IMR-90 (cell line): ENCODE measurements at regions not wholly inside any gene's neighbourhood (a gene's known extent, or its start where the extent isn't known, plus 50 kb on each side); places are given as distances from the start of the nearest gene placed in this dataset.

ENCODE experiments used
- ATAC-seq: fragments of 200-7000 bp; cut with Tn5 transposase; 2 replicates; pipeline ENCODE4 v1.9.1; 2020; ENCODE audit warnings: low read depth, mild to moderate bottlenecking, moderate library complexity
- BruUV-seq: library from RNA; stranded (reverse); fragments of 400-500 nt; replicated peaks from 2 replicates; lab custom pipeline; 2021; lab: Mats Ljungman, UMichigan
- CTCF ChIA-PET: fragments of 300-600 bp; formaldehyde crosslinking; extraction: SDS; loops from one replicate; lab custom pipeline; 2021; ENCODE audit warnings: antibody characterized with exemption; lab: Yijun Ruan, JAX
- POLR2A ChIA-PET: fragments of 300-600 bp; sonication (Branson Sonifier 250); formaldehyde crosslinking; loops from one replicate; lab custom pipeline; 2022; ENCODE audit warnings: antibody characterized with exemption; ENCODE audit not compliant: unreplicated experiment; lab: Charles Lee
- DNase-seq: peaks from one replicate; pipeline ENCODE4 v3.0.0; 2013
- H2AFZ ChIP-seq: replicated peaks from 2 replicates; pipeline ENCODE3; 2013; ENCODE audit warnings: low read length, mild to moderate bottlenecking; ENCODE audit not compliant: poor library complexity
- H2AK5ac ChIP-seq: 2 replicates; pipeline ENCODE4 v1.6.1; 2013; ENCODE audit warnings: low read depth, low read length, inconsistent platforms
- H2AK9ac ChIP-seq: replicated peaks from 2 replicates; pipeline ENCODE3; 2013; ENCODE audit warnings: mild to moderate bottlenecking, low read depth, low read length, moderate library complexity; ENCODE audit not compliant: poor library complexity
- H2BK120ac ChIP-seq: 2 replicates; pipeline ENCODE4 v1.6.1; 2013; ENCODE audit warnings: low read depth, low read length, inconsistent platforms
- H2BK15ac ChIP-seq: 3 replicates; pipeline ENCODE4 v1.6.1; 2013; ENCODE audit warnings: low read depth, low read length, inconsistent platforms
- H2BK20ac ChIP-seq: 2 replicates; pipeline ENCODE4 v1.6.1; 2013; ENCODE audit warnings: low read depth, mild to moderate bottlenecking, inconsistent platforms, low read length, moderate library complexity
- H2BK5ac ChIP-seq: 2 replicates; pipeline ENCODE4 v1.6.1; 2013; ENCODE audit warnings: mild to moderate bottlenecking, low read depth, low read length, inconsistent platforms; ENCODE audit not compliant: poor library complexity, severe bottlenecking
- H3K14ac ChIP-seq: replicated peaks from 2 replicates; pipeline ENCODE4 v1.6.1; 2013; ENCODE audit warnings: low read depth, low read length, inconsistent platforms
- H3K18ac ChIP-seq: 2 replicates; pipeline ENCODE4 v1.6.1; 2013; ENCODE audit warnings: low read depth, low read length, control low read depth
- H3K23ac ChIP-seq: 2 replicates; pipeline ENCODE4 v1.6.1; 2013; ENCODE audit warnings: low read depth, low read length, inconsistent platforms
- H3K27ac ChIP-seq: 2 replicates; pipeline ENCODE4 v1.5.1; 2013; ENCODE audit warnings: mild to moderate bottlenecking, control low read depth, low read length; ENCODE audit not compliant: insufficient read depth
- H3K27me3 ChIP-seq: 2 replicates; pipeline ENCODE4 v1.6.1; 2013; ENCODE audit warnings: low read length; ENCODE audit not compliant: control insufficient read depth, insufficient read depth
- H3K36me3 ChIP-seq: 2 replicates; pipeline ENCODE4 v1.6.1; 2013; ENCODE audit warnings: low read length, mixed read lengths; ENCODE audit not compliant: control insufficient read depth, insufficient read depth
- H3K4ac ChIP-seq: 2 replicates; pipeline ENCODE4 v1.6.1; 2013; ENCODE audit warnings: low read depth, low read length, inconsistent platforms
- H3K4me1 ChIP-seq: 2 replicates; pipeline ENCODE4 v1.6.1; 2013; ENCODE audit warnings: low read length, mixed read lengths; ENCODE audit not compliant: control insufficient read depth, insufficient read depth
- H3K4me2 ChIP-seq: 2 replicates; pipeline ENCODE4 v1.6.1; 2013; ENCODE audit warnings: low read depth, mild to moderate bottlenecking, control low read depth, low read length, moderate library complexity
- H3K4me3 ChIP-seq: 2 replicates; pipeline ENCODE4 v1.5.1; 2013; ENCODE audit warnings: low read depth, mild to moderate bottlenecking, control low read depth, low read length, moderate library complexity; ENCODE audit not compliant: insufficient read depth
- H3K56ac ChIP-seq: 2 replicates; pipeline ENCODE4 v1.6.1; 2013; ENCODE audit warnings: low read length, inconsistent platforms; ENCODE audit not compliant: insufficient read depth; ENCODE audit errors: extremely low read depth
- H3K79me1 ChIP-seq, 2 experiments: 2 replicates each; pipeline ENCODE4 v1.6.1; 2013; ENCODE audit warnings: low read length in 2 of 2, inconsistent platforms in 1 of 2, low read depth in 1 of 2
- H3K9ac ChIP-seq: 2 replicates; pipeline ENCODE4 v1.6.1; 2013; ENCODE audit warnings: low read depth, low read length, control low read depth
- H3K9me1 ChIP-seq: 2 replicates; pipeline ENCODE4 v1.6.1; 2013; ENCODE audit warnings: low read length, inconsistent platforms; ENCODE audit not compliant: insufficient read depth
- H3K9me3 ChIP-seq: 2 replicates; pipeline ENCODE4 v1.6.1; 2013; ENCODE audit warnings: low read length; ENCODE audit not compliant: control insufficient read depth, insufficient read depth
- H4K20me1 ChIP-seq: 2 replicates; pipeline ENCODE4 v1.6.1; 2013; ENCODE audit warnings: low read length, inconsistent platforms; ENCODE audit not compliant: insufficient read depth
- H4K5ac ChIP-seq: 2 replicates; pipeline ENCODE4 v1.6.1; 2013; ENCODE audit warnings: mild to moderate bottlenecking, low read depth, low read length, control low read depth
- H4K8ac ChIP-seq, 2 experiments: 2 replicates each; pipeline ENCODE4 v1.6.1; 2013; ENCODE audit warnings: low read depth in 2 of 2, low read length in 2 of 2, control low read depth in 1 of 2, inconsistent platforms in 1 of 2
- H4K91ac ChIP-seq: 2 replicates; pipeline ENCODE4 v1.6.1; 2013; ENCODE audit warnings: low read depth, low read length, inconsistent platforms; ENCODE audit not compliant: insufficient read depth
- BHLHE40 ChIP-seq: fragments of 150-350 bp; IDR thresholded peaks from 2 replicates; pipeline ENCODE4 v1.6.1; 2016; ENCODE audit warnings: mild to moderate bottlenecking, low read depth, low read length
- CHD1 ChIP-seq: IDR thresholded peaks from 2 replicates; pipeline ENCODE4 v1.6.1; 2012; ENCODE audit warnings: low read depth, low read length, improper control_type of control experiment
- MAFK ChIP-seq: IDR thresholded peaks from 2 replicates; pipeline ENCODE4 v1.6.1; 2012; ENCODE audit warnings: low read depth, low read length, improper control_type of control experiment
- MAZ ChIP-seq: IDR thresholded peaks from 2 replicates; pipeline ENCODE4 v1.6.1; 2012; ENCODE audit warnings: low read depth, mild to moderate bottlenecking, low read length, improper control_type of control experiment, moderate library complexity, borderline replicate concordance
- MXI1 ChIP-seq: IDR thresholded peaks from 2 replicates; pipeline ENCODE4 v1.6.1; 2012; ENCODE audit warnings: low read depth, mild to moderate bottlenecking, low read length, moderate library complexity, borderline replicate concordance
- POLR2A ChIP-seq: IDR thresholded peaks from 2 replicates; pipeline ENCODE4 v1.6.1; 2012; ENCODE audit warnings: mild to moderate bottlenecking, low read depth, low read length
- RAD21 ChIP-seq: IDR thresholded peaks from 2 replicates; pipeline ENCODE4 v1.6.1; 2012; ENCODE audit warnings: low read length, improper control_type of control experiment
- RFX5 ChIP-seq: IDR thresholded peaks from 2 replicates; pipeline ENCODE4 v1.8.0; 2012; ENCODE audit warnings: low read depth, mild to moderate bottlenecking, low read length, moderate library complexity
- SMC3 ChIP-seq: fragments of 150-350 bp; IDR thresholded peaks from 2 replicates; pipeline ENCODE4 v1.6.1; 2016; ENCODE audit warnings: low read depth, mild to moderate bottlenecking, antibody characterized with exemption, low read length, moderate library complexity
- USF2 ChIP-seq: fragments of 150-350 bp; IDR thresholded peaks from 2 replicates; pipeline ENCODE4 v1.6.1; 2017; ENCODE audit warnings: mild to moderate bottlenecking, antibody characterized with exemption, low read length, low read depth
- WGBS, 2 experiments: methylation state at CpG; one replicate each; pipeline versions ENCODE4 v1.1.5 to v1.1.7; 2013; ENCODE audit warnings: missing lambda C conversion rate in 2 of 2; ENCODE audit not compliant: insufficient read length in 1 of 2; ENCODE audit errors: extremely low coverage in 2 of 2; 5-methylcytosine and 5-hydroxymethylcytosine counted together
- dilution Hi-C: fragments of 300-500 bp; cut with HindIII; formaldehyde crosslinking; loops from one replicate; pipeline ENCODE4 v1.14.3; 2018; ENCODE audit warnings: low sequenced_read_pairs; ENCODE audit not compliant: unreplicated experiment
- in situ Hi-C: fragments of 300-500 bp; cut with MboI; formaldehyde crosslinking; loops from 3 replicates; pipeline ENCODE4 v1.14.3; 2019; ENCODE audit warnings: low sequenced_read_pairs, inconsistent platforms, mixed read lengths
- intact Hi-C: fragments of 100-400 bp; cut with micrococcal nuclease; formaldehyde crosslinking; loops from 2 replicates; pipeline ENCODE4 v1.10.0; 2022
- TF ChIP-seq, protein P1 (sequence below): conservative IDR thresholded peaks from 2 replicates; pipeline ENCODE4 v1.5.1; 2012; ENCODE audit warnings: mild to moderate bottlenecking, low read depth, low read length, improper control_type of control experiment
- TF ChIP-seq, protein P2 (sequence below): fragments of 150-350 bp; IDR thresholded peaks from 2 replicates; pipeline ENCODE4 v1.6.1; 2016; ENCODE audit warnings: low read depth, mild to moderate bottlenecking, low read length, moderate library complexity, borderline replicate concordance

DNA sequence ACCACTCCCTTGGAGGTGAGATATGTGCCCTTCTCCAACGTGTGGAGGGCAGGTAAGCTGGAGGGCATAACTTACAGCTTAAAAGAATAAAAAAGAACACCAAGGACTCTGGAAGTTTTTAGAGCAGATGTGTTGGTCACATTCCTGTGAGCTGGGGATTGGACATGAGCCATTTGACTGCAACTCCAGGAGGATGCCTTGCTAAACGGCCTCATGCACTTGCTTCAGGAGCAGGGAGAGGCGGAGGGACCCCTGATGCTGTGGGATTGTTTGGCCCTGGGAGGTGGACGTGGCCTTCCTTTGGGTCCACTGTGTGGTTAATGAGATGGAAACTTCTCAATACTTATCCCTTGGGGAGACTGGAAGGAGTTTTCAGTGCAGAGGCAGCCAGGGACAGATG, 185.6 kb downstream of the RHOU start:
- ATAC-seq: peak; percentile 40; the same call in 1 of the 2 replicates
- peak; percentile 59 for DNase-seq
- Histone ChIP-seq H3K18ac (no peak overlapping the region), H3K23ac (no peak overlapping the region), H3K27ac (peak overlapping the region; percentile 34; the same call in 1 of the 2 replicates), H3K79me1 (no peaks in the 10 kb centered on the region), H3K14ac (no peak overlapping the region), H3K9me3 (no peaks in the 10 kb centered on the region; the same call in 1 of the 2 replicates), H4K20me1 (no peaks in the 10 kb centered on the region), H2AK5ac (no peak overlapping the region), H4K91ac (no peak overlapping the region), H3K36me3 (no peaks in the 10 kb centered on the region), H3K4me1 (peaks cover 5% of the 10 kb centered on the region; the same call in 1 of the 2 replicates), H3K56ac (no peak overlapping the region), H4K8ac (no peak overlapping the region), H3K4ac (no peak overlapping the region), H2BK20ac (no peak overlapping the region), H3K27me3 (no peaks in the 10 kb centered on the region; the same call in 1 of the 2 replicates), H2BK15ac (no peak overlapping the region), H3K9ac (no peak overlapping the region; the same call in 1 of the 2 replicates), H3K4me2 (no peak overlapping the region; the same call in 1 of the 2 replicates), H2BK120ac (no peak overlapping the region), H2AK9ac (no peak overlapping the region), H4K5ac (no peak overlapping the region), H3K4me3 (no peak overlapping the region), H3K9me1 (no peaks in the 10 kb centered on the region; the same call in 1 of the 2 replicates), H2AFZ (no peak overlapping the region), H2BK5ac (no peak overlapping the region)
- intact Hi-C loops (no loop called here), in situ Hi-C loops (no loop called here), dilution Hi-C loops (no loop called here)
- no TSS peak for BruUV-seq
- ChIA-PET CTCF (no interaction called here), POLR2A (no interaction called here)
- no peak for TF ChIP-seq RAD21
- TF ChIP-seq BHLHE40: no peak
- TF ChIP-seq, protein P1, sequence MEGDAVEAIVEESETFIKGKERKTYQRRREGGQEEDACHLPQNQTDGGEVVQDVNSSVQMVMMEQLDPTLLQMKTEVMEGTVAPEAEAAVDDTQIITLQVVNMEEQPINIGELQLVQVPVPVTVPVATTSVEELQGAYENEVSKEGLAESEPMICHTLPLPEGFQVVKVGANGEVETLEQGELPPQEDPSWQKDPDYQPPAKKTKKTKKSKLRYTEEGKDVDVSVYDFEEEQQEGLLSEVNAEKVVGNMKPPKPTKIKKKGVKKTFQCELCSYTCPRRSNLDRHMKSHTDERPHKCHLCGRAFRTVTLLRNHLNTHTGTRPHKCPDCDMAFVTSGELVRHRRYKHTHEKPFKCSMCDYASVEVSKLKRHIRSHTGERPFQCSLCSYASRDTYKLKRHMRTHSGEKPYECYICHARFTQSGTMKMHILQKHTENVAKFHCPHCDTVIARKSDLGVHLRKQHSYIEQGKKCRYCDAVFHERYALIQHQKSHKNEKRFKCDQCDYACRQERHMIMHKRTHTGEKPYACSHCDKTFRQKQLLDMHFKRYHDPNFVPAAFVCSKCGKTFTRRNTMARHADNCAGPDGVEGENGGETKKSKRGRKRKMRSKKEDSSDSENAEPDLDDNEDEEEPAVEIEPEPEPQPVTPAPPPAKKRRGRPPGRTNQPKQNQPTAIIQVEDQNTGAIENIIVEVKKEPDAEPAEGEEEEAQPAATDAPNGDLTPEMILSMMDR: no peak
- TF ChIP-seq, protein P2, sequence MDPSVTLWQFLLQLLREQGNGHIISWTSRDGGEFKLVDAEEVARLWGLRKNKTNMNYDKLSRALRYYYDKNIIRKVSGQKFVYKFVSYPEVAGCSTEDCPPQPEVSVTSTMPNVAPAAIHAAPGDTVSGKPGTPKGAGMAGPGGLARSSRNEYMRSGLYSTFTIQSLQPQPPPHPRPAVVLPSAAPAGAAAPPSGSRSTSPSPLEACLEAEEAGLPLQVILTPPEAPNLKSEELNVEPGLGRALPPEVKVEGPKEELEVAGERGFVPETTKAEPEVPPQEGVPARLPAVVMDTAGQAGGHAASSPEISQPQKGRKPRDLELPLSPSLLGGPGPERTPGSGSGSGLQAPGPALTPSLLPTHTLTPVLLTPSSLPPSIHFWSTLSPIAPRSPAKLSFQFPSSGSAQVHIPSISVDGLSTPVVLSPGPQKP: no peak
- no peak for TF ChIP-seq CHD1
- no peak for TF ChIP-seq POLR2A
- TF ChIP-seq MXI1: no peak
- TF ChIP-seq MAFK: no peak
- TF ChIP-seq MAZ: no peak
- TF ChIP-seq USF2: no peak
- no peak for TF ChIP-seq RFX5
- no peak for TF ChIP-seq SMC3
- WGBS, 2 experiments: 20% methylated on average over 1 of the region's 4 CpGs; no CpG with 5 or more reads in 1 of the 2 experiments
